Transverse colon (tissue), 4 donors: ENCODE measurements at regions not wholly inside any gene's neighbourhood (a gene's known extent, or its start where the extent isn't known, plus 50 kb on each side); places are given as distances from the start of the nearest gene placed in this dataset.

Source experiments
- CTCF ChIP-seq, 5 experiments: fragments of 200-600 bp in 3 of 5; fragments of 450-650 bp in 2 of 5; sonication (generic) in 3 of 5; IDR thresholded peaks; 1 replicate in 2 of 5; 2 replicates in 3 of 5; pipeline ENCODE4 v1.5.1; 2016 to 2017; ENCODE audit warnings: antibody characterized with exemption in 5 of 5, inconsistent platforms in 3 of 5, mild to moderate bottlenecking in 2 of 5, moderate library complexity in 1 of 5
- EP300 ChIP-seq: sonication (generic); formaldehyde crosslinking; IDR thresholded peaks from one replicate; pipeline ENCODE4 v1.6.1; 2017; ENCODE audit warnings: antibody characterized with exemption, low read depth
- POLR2A ChIP-seq: fragments of 450-650 bp; IDR thresholded peaks from one replicate; pipeline ENCODE4 v1.6.1; 2016; ENCODE audit warnings: antibody characterized with exemption, mild to moderate bottlenecking, moderate library complexity
- POLR2AphosphoS5 ChIP-seq, 3 donors: sonication (generic); formaldehyde crosslinking; IDR thresholded peaks; one replicate each; pipeline ENCODE4 v1.6.1; 2016; ENCODE audit warnings: antibody characterized with exemption in 3 of 3

- no peak for TF ChIP-seq CTCF (IDR thresholded peaks at IDR 0.05)
- TF ChIP-seq POLR2A, result no peak
- TF ChIP-seq POLR2AphosphoS5 (IDR thresholded peaks at IDR 0.05), result no peak
- no peak for TF ChIP-seq EP300
Measured at GRCh38 chrX:43540318-43540717, 115.8 kb upstream of the MAOA start.
